G401.6 (cell line): ENCODE measurements at regions not wholly inside any gene's neighbourhood (a gene's known extent, or its start where the extent isn't known, plus 50 kb on each side); places are given as distances from the start of the nearest gene placed in this dataset.
"Not testable (repeated sequence)": the region's sequence is repeated elsewhere in the genome, so short reads cannot be mapped to it uniquely, and the experiment has no call there.

Experiments used
- FAIRE-seq: peaks from 2 replicates; lab custom pipeline; 2012; peaks lifted over from hg19 to GRCh38; lab: Jason Lieb, UNC

DNA sequence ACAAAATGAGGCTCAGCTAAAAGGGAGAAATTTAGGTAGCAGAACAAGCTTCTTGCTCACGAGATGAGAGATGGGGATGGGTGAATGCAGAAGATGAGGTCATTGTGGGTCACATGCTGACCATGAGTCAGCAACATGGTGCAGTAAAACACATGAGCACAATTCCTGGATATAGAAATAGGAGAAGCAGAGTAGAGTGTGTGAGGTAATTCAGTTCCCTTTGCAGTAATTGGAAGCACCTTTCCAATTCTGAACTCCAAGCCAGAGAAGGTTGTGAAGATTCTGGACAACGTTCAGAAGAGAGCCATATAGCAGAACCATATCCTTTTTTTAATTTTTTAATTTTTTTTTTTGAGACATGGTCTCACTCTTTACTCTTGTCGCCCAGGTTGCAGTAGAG, 62.0 kb upstream of the LMNTD1 start:
- no peak for FAIRE-seq

DNA sequence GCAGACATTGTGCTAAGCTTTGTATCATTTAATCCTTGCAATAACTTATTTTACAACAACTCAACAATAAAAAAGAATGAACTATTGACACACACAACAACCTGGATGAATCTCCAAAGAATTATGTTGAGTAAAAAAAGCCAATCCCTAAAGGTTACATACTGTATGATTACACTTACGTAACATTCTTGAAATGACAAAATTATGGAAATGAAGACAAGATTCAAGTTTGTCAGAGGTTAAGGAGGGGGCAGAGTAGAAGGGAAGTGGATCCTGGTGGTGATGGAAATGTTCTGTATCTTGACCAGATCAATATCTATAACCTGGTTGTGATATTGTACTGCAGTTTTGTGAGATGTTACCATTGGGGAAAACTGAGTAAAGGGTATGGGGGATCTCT, 63.2 kb upstream of the LMNTD1 start:
- FAIRE-seq: no peak

DNA sequence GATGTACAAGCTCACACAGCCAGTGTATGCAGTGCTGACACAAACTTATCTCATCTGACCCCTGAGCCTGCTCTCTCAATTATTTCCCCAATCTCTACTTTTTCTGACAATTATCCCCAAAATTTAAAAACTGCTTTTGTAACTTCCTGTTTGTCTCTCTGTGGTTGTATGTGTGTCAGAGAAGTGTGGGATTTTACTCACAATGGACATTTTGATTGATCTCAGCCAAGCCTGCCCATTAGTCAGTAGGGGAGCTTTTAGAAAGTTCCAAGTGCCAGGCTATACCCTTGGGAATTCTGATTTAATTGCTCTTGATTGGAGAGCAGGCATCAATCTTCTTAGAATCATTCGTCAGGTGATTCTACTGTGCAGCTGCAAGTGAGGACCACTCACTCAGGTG, 64.9 kb upstream of the LMNTD1 start:
- no peak for FAIRE-seq

DNA sequence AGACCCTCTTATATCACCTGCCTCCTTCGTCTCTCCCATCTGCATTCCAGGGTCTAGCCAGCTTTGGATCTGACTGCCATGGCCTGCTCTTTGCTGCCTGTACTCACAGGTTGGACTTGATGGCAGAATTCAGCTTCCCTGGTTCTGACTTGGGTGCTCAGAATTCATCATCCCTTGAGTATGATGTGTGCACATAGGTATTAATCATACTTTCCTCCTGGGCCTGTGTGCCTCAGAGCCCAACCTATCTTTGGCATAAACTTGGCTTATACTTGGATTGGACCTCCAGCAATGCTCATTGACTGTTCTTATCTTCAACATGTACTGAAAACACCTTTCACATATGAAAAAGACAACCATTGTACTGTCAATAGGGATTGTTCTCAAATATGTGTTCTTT, 70.7 kb upstream of the LMNTD1 start:
- no peak for FAIRE-seq

DNA sequence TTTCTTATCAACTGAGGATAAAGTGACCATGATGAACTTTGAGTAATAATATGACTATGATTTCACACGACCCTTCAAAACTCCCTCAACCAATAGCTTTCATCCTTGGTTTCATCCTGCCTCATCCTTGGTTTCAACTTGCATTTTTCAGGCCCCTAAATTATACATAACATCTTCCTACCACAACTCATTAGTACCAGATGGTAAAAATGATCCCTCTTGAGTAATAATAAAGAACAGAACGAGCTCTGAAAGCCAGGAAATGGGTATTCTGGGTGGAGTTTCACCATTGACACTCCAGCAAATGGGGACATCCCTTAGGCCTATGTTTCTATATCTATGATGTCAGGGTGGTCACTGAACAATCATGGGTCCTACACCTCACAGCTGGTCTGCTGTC, 72.1 kb upstream of the LMNTD1 start:
- no peak for FAIRE-seq

DNA sequence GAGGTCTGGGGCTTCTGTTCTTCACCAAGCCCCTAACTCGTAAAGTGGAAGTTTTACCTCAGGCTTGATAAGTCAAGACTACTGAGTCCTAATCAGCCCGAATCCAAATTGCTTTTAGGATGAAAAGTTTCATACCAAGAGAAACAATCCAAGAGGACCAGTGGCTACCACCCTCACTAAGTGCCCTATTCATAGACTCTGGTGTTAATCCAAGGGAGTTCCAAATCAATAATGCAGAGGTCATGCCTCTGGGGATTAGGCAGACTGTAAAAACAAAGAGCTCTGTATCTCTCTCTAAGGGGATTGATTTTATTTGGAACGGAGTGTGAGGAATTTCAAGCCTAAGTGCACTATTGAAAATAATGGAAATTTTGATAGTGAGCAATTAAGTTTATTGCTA, 76.3 kb upstream of the LMNTD1 start:
- FAIRE-seq: no peak

DNA sequence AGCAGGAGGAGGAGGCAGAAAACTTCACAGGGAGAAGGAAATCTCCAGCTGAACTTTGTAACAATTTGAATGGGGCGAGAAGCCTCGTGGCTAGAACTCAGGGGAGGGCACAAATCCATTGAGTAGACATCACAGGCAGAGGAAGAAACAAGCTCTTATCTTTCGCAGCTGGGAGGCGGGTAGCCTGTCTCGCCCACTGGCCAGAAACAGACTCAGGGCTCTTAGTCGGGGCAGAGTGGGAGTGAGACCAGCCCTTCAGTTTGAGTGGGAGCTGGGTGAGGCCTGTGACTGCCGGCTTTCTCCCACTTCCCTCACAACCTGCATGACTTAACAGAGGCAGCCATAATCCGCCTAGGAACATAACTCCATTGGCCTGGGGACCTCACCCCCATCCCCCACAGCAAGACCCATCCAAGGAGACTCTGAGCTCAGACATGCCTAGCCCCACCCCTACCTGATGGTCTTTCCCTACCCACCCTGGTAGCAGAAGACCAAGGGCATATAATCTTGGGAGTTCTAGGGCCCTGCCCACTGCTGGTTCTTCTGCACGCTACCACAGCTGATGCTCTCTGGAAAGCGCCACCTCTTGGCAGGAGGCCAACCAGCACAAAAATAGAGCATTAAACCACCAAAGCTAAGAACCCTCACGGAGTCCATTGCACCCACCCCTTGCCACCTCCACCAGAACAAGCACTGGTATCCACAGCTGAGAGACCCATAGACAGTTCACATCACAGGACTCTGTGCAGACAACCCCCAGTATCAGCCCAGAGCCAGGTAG, 77.8 kb upstream of the LMNTD1 start:
- not testable (repeated sequence) for FAIRE-seq

DNA sequence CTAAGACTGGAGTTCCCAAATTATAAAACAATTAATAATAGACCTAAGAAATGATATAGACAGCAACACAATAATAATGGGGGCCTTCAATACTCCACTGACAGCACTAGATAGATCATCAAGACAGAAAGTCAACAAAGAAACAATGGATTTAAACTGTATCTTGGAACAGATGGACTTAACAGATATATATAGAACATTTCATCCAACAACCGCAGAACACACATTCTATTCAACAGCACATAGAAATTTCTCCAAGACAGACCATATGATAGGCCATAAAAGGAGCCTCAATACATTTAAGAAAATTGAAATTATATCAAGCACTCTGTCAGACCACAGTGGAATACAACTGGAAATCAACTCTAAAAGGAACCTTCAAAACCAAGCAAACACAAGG, 80.1 kb upstream of the LMNTD1 start:
- FAIRE-seq: not testable (repeated sequence)

DNA sequence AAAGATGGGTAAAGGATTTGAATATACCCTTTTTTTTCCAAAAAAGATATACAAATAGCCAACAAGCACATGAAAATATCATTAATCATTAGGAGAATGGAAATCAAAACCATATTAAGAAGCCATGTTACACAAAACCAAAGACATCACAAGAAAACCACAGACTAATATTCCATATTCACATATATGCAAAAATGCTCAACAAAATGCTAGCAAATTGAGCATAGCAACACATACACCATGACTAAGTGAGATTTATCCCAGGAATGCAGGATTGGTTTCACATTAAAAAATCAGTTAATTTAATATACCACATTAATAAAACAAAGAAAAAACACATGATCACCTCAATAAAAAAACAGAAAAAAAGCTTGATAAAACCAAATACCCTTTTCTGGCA, 84.7 kb upstream of the LMNTD1 start:
- FAIRE-seq: no peak

DNA sequence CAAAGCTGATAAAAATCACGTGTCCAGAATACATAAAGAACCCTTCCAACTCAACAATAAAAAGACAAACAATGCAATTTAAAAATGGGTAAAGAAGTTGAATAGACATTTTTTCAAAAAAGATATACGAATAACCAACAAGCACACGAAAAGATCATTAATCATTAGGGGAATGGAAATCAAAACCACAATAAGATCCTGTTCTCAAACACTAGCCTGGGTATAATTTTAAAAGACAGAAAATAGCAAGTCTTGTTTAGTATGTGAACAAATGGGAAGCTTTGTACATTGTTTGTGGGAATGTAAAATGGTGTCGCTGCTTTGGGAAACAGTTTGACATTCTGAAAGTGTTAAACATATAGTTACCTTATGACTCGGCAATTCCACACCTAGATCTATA, 86.3 kb upstream of the LMNTD1 start:
- no peak for FAIRE-seq

DNA sequence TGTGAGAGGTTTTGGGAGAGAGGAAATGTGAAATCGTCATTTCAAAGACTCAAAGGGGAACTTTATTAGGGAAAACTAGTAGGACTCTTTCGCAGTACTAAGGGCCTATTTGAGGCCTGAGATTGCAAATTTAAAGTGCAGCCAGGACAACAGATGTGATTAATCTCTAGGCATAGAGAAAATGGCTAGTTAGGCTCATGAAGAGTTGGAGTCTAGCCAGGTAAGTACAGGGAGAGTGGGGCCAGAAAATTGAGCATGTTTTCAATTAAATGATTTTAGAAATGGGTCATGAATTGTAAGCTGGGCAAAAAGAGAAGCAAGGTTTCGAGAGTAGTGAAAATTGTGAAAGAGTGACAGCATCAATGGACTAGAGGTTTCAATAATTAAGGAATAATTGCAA, 91.9 kb upstream of the LMNTD1 start:
- no peak for FAIRE-seq

DNA sequence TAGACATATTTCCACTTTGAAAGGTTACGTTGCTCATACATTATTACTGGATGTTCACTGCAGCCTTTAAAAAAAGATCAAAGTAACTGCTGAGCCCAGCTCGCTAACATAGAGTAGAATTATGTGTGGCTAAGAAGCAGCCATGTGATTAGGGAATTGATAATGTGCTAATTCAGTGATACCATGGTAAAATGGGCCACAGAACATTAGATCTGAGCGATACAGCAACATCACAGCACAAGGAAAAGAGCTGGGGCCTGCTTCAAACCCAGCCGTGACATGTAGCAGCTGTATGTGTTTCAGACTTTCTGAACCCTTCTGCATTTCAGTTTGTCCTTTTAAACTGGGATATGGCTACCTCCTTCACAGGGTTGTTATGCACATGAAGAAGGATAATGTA, 92.3 kb upstream of the LMNTD1 start:
- FAIRE-seq: no peak

DNA sequence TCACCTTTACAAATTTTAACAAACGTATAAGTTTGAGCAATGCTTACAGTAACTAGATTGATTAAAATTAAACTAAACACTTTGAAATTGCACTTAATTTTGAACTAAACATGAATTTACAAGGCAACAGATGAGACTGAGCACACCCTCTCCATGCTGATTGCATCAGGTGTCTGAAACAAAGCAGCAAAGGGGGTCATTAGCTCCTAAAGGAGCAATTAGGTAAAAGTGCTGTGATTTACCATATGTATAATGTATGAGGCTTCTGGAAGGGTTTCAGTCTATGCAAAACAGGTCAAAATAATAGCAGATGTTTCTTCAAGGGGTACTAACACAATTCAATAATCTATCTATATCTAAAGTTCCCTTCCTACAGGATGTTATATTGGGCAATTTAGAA, 98.8 kb upstream of the LMNTD1 start:
- FAIRE-seq: no peak

DNA sequence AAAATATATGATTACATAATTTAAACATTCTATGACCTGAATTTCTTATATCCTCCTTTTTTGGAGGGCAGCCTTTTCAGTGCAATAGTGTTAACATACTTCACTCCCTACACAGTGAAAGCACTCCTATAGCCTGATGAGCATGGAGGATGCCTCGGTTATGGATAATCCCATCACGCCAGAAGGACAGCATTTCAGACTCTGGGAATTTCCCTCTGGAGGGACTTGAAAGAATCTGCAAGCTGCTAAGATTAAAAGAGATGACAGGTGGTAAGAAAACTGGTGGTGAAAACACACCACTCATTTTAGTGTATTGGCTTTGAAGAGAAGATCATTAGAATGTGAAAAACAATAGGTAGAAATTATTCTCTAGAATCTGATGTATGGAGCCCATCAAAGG, 99.3 kb upstream of the LMNTD1 start:
- FAIRE-seq: no peak

DNA sequence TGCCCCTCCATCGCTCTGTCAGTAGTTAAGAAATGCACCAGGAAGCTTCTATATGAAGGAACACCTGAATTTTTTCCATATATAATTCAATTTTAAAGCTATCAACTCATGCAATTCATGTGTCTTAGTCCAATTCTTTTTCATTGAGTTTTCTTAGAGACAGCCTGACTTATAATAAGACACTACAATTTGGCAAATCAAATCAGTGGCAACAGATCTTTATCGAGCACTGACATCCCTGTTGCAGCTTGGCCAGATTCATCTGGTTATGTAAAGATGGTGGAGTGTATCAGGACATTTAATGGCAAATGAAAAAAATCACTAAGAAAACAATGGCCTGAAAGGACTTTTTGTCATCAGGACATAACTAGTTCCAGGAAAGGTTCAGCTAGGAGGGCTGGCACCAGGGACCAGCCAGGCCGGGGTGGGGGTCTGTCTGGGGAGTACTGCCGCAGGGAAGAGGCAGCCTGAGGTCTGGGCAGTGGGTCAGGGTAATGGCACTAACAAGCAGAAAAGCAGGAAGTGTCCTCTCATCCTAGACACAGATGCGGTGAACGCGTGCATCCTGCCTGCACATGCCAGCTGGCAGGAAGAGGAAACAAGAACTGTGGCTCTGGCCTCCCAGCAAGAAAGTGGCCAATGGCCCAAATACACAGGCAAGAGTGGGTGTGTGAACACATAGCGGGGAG, 100.5 kb upstream of the LMNTD1 start:
- no peak for FAIRE-seq

DNA sequence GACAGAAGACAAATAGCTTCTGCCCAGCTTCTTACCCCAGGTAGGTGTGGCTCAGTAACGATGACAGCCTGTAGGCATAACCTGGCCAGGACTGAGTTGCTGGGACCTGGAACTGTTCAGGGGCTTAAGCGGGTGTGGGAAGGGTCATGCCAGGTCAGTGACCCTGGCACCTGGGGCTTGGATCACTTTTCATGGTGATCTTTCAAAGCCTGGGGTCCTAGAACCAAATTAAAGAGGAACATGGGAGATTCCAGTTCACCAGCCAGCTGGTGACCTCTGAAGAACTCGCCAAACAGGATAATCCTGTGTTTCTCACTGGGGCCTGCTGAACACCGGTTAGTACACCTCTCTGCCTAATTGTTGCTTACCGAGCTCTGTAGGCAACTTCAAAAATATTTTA, 102.6 kb upstream of the LMNTD1 start:
- no peak for FAIRE-seq

DNA sequence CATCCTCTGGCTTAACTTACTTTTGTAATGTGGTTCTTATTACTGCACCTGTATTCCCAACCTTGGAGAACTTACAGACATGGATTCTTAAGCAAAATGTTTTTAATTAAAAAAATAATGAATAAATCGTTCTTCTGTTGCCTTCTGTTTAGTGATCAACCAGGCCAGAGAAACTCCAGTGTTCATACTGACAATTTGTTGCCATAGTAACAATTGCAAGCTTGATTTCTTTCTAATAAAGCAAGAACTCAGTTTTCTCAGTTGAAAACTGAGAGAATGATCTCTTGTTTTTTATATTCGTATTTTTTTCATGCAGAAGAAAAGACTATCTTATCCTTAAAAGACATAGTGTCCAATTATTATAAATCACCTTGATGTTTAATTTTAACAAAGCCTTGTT, 106.5 kb upstream of the LMNTD1 start:
- no peak for FAIRE-seq

DNA sequence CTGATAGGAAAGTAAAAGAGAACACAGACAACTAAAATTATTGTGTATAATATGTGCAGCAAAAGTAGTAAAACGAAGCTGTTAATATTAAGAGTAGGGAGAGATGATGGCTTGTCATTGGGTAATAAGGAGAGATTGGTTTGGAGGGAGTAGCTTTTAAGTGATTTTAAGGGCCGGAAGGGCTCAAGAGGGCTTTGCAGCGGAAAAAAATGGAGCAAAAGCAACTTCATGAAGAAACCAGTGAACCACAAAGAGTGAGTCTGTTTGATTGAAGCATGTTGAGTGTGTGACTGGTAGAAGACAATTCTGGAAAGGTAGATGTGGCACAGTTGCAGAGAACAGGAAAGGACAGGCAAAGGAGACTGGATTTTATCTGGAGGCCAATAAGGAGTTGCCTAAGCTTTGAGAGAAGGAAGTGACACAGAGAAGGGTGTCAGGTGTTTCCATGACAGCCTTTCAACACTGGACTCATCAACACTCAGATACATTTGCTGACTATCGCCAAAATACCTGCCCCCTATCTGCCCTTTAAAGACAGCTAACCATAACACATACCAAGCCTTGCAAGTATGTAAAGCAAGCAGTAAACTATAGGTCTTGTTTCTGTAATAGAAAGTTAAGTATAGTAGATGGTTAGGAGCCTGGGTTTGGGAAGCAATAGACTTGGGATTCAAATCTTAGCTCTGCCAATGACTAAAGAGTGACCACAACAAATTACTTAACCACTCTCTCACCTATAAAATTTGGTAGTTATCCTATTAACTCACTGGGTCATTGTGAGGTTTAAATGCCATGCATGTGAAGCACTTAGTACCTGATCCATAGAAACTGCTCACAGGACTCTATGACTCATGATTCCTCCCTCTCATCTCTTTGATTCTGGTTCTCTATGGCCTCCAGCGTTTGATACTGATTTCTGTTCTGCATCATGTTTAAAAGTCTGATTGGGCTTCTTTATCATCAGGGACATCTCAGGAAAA, 117.3 kb upstream of the LMNTD1 start:
- FAIRE-seq: no peak

DNA sequence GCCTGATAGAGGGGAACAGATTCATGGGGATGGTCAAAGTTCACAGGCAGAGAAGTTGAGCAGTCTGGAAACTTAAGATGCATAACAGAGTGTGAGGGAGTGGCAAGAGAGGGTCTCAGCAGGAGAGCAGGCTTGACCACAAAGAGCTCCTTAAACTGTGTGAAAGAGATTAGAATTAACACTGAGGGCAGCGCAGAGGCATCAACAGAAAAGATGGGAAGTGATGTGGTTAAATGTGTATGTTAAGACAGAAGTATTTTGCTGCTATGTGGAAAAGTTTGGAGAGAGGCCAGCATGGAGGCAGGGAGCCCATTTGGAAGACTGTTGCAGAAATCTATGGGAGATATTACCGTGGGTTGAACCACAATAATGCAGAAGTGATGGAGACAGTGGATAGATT, 122.7 kb upstream of the LMNTD1 start:
- FAIRE-seq: no peak

DNA sequence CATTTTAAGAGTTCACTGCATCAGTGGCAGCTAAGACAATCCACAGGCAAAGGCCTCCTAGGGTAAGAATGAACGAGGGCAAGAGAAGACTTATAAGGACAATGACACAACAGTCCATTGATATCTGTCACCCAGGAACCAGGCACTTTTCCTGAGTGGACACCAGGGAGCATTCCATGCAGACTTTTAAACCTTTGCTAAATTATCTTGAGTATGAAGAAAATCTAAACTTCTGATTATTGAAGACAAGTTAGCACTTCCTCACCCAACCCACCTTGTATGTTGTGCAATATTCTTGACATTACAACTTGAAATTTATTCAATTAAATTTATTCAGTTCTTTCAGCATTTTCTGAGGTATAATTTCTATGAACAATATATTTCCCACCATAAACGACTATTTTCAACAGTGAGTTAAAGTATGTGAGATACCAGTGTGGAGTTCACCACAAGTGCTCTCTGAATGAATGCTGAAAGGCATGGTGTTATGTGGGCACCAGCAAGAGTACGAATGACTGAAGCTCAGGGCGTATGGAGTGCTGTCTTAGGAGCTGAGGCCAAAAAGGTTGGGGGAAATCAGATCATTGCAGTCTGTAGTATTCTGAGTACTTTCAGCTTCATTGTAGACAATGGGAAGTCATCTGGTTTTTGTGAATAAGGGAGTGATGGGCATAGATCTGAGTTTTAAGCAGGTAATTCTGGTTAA, 124.3 kb upstream of the LMNTD1 start:
- no peak for FAIRE-seq

DNA sequence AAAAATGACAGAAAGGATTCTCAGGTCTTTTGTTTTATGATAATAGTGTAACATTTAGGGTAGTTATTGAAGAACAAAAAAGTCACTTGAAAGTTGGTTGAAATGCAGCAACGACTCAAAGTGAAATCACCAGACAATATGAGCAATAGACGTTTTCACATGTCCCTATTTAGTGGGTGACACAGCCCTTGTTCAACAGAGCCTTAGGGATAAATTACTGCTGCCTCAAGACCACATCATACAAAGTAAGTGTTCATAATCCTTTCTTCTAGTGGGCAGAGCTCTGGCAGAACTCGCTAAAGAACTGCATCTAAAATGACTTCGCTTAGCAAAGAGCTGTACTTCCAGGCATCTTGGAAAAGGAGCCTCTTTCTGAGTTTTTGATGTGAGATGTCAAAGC, 128.5 kb upstream of the LMNTD1 start:
- FAIRE-seq: no peak

DNA sequence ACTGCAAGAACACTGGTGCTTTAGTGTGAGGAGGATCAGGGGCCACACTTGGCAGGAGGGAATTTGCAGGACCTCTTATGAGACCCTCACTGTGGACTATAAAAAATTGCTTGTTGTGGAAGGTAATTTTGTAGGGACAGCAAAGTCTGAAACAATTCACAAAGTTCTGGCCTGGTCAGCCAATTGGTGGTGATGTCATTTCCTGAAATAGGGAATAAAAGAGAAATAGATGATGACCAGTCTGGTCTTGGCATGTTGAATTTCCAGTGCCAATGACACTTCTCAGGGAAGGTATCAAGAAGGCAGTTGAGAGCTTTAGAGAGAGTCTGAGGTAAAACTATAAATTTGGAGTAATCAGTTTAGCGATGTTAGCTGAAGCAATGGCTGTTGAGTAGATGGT, 129.3 kb upstream of the LMNTD1 start:
- FAIRE-seq: no peak
